ENCODE measurements at regions not wholly inside any gene's neighbourhood (a gene's known extent, or its start where the extent isn't known, plus 50 kb on each side); places are given as distances from the start of the nearest gene placed in this dataset.

- no peak for TF ChIP-seq CTCF (IDR thresholded peaks at IDR 0.05)
- TF ChIP-seq EZH2phosphoT487 (IDR thresholded peaks at IDR 0.05): no peak
These were observed 181.4 kb downstream of the COPRS start for GRCh38 chr17:31677681-31678080.
